ENCODE measurements at regions not wholly inside any gene's neighbourhood (a gene's known extent, or its start where the extent isn't known, plus 50 kb on each side); places are given as distances from the start of the nearest gene placed in this dataset.

GRCh38 chr12:65529771-65530435, 251.4 kb downstream of the MSRB3 start:
- no peak overlapping the region for H3K27ac ChIP-seq

GRCh38 chr12:65532162-65532561, 253.7 kb downstream of the MSRB3 start:
- Histone ChIP-seq H3K4me2 (peak overlapping the region; percentile 70), H3K9ac (no peak overlapping the region), H3K27me3 (no peaks in the 10 kb centered on the region), H3K4me1 (peaks cover 56% of the 10 kb centered on the region), H4K20me1 (no peaks in the 10 kb centered on the region), H3K36me3 (no peaks in the 10 kb centered on the region), H3K27ac (peak overlapping the region; percentile 40; the same call in 1 of the 2 replicates), H3K9me3 (peaks cover 14% of the 10 kb centered on the region; the same call in 1 of the 2 replicates), H3K4me3 (no peak overlapping the region)
- TF ChIP-seq Cebpa-rat (IDR thresholded peaks at IDR 0.05): no peak

More at GRCh38 chr12:65529771-65530435, 251.4 kb downstream of the MSRB3 start:
- H3K4me2 ChIP-seq: no peak overlapping the region
- peaks cover 34% of the 10 kb centered on the region for H3K4me1 ChIP-seq
- H3K9ac ChIP-seq: no peak overlapping the region
- H3K27me3 ChIP-seq: no peaks in the 10 kb centered on the region
- H3K36me3 ChIP-seq: no peaks in the 10 kb centered on the region
- no peak overlapping the region for H3K4me3 ChIP-seq
- H4K20me1 ChIP-seq: no peaks in the 10 kb centered on the region
- TF ChIP-seq Cebpa-rat (IDR thresholded peaks at IDR 0.05): no peak
- H3K9me3 ChIP-seq: peaks cover 14% of the 10 kb centered on the region; the same call in 1 of the 2 replicates

GRCh38 chr12:65532764-65533163, 254.3 kb downstream of the MSRB3 start:
- Histone ChIP-seq H3K9ac (no peak overlapping the region), H3K27me3 (no peaks in the 10 kb centered on the region), H3K4me1 (peaks cover 62% of the 10 kb centered on the region), H3K4me2 (peak overlapping the region; percentile 70), H3K4me3 (no peak overlapping the region), H3K27ac (peak overlapping the region; percentile 40; the same call in 1 of the 2 replicates), H3K36me3 (no peaks in the 10 kb centered on the region), H3K9me3 (peaks cover 15% of the 10 kb centered on the region), H4K20me1 (no peaks in the 10 kb centered on the region)
- TF ChIP-seq Cebpa-rat (IDR thresholded peaks at IDR 0.05): no peak

GRCh38 chr12:65533177-65533883, 254.8 kb downstream of the MSRB3 start:
- Histone ChIP-seq H3K4me3 (no peak overlapping the region), H3K36me3 (no peaks in the 10 kb centered on the region), H3K9ac (no peak overlapping the region; the same call in 1 of the 2 replicates), H4K20me1 (no peaks in the 10 kb centered on the region), H3K4me2 (peak overlapping the region; percentile 70), H3K27ac (peak overlapping the region; percentile 40; the same call in 1 of the 2 replicates), H3K4me1 (peaks cover 68% of the 10 kb centered on the region), H3K27me3 (no peaks in the 10 kb centered on the region), H3K9me3 (peaks cover 19% of the 10 kb centered on the region)
- no peak for TF ChIP-seq Cebpa-rat (IDR thresholded peaks at IDR 0.05)

GRCh38 chr12:65534238-65534841, 255.9 kb downstream of the MSRB3 start:
- no peaks in the 10 kb centered on the region for H3K27me3 ChIP-seq
- no peak for TF ChIP-seq Cebpa-rat (IDR thresholded peaks at IDR 0.05)
- peaks cover 68% of the 10 kb centered on the region for H3K4me1 ChIP-seq
- H3K36me3 ChIP-seq: no peaks in the 10 kb centered on the region
- peak overlapping the region; percentile 70 for H3K4me2 ChIP-seq
- no peak overlapping the region for H3K4me3 ChIP-seq
- H3K9me3 ChIP-seq: peaks cover 24% of the 10 kb centered on the region
- H3K27ac ChIP-seq: peak overlapping the region; percentile 40; the same call in 1 of the 2 replicates
- H3K9ac ChIP-seq: peak overlapping the region; percentile 1; the same call in 1 of the 2 replicates
- no peaks in the 10 kb centered on the region for H4K20me1 ChIP-seq

GRCh38 chr12:65535946-65536345, 257.5 kb downstream of the MSRB3 start:
- H3K4me2 ChIP-seq: peak overlapping the region; percentile 70
- H3K36me3 ChIP-seq: no peaks in the 10 kb centered on the region
- H3K27me3 ChIP-seq: no peaks in the 10 kb centered on the region
- peak overlapping the region; percentile 4; the same call in 1 of the 2 replicates for H3K27ac ChIP-seq
- H3K9ac ChIP-seq: no peak overlapping the region
- H3K4me1 ChIP-seq: peaks cover 68% of the 10 kb centered on the region
- H3K4me3 ChIP-seq: no peak overlapping the region
- H3K9me3 ChIP-seq: peaks cover 28% of the 10 kb centered on the region
- no peak for TF ChIP-seq Cebpa-rat (IDR thresholded peaks at IDR 0.05)
- H4K20me1 ChIP-seq: no peaks in the 10 kb centered on the region

GRCh38 chr12:65536351-65536750, 257.9 kb downstream of the MSRB3 start:
- no peaks in the 10 kb centered on the region for H3K27me3 ChIP-seq
- H4K20me1 ChIP-seq: no peaks in the 10 kb centered on the region
- no peak overlapping the region for H3K9ac ChIP-seq
- no peaks in the 10 kb centered on the region for H3K36me3 ChIP-seq
- H3K27ac ChIP-seq: 0 out of 2 replicates have a peak overlapping the region, but pooled peaks have one; percentile 4
- H3K4me2 ChIP-seq: peak overlapping the region; percentile 70
- H3K4me1 ChIP-seq: peaks cover 68% of the 10 kb centered on the region
- no peak for TF ChIP-seq Cebpa-rat (IDR thresholded peaks at IDR 0.05)
- H3K9me3 ChIP-seq: peaks cover 32% of the 10 kb centered on the region
- H3K4me3 ChIP-seq: no peak overlapping the region

GRCh38 chr12:65536876-65537681, 258.6 kb downstream of the MSRB3 start:
- H3K27me3 ChIP-seq: no peaks in the 10 kb centered on the region
- no peaks in the 10 kb centered on the region for H3K36me3 ChIP-seq
- TF ChIP-seq Cebpa-rat (IDR thresholded peaks at IDR 0.05): no peak
- peaks cover 62% of the 10 kb centered on the region for H3K4me1 ChIP-seq
- H3K4me2 ChIP-seq: peak overlapping the region; percentile 70
- no peaks in the 10 kb centered on the region for H4K20me1 ChIP-seq
- H3K4me3 ChIP-seq: no peak overlapping the region
- no peak overlapping the region for H3K9ac ChIP-seq
- peaks cover 34% of the 10 kb centered on the region for H3K9me3 ChIP-seq
- 0 out of 2 replicates have a peak overlapping the region, but pooled peaks have one; percentile 4 for H3K27ac ChIP-seq

GRCh38 chr12:65537978-65538377, 259.5 kb downstream of the MSRB3 start:
- H3K4me2 ChIP-seq: peak overlapping the region; percentile 70
- peaks cover 53% of the 10 kb centered on the region for H3K4me1 ChIP-seq
- TF ChIP-seq Cebpa-rat (IDR thresholded peaks at IDR 0.05): no peak
- no peak overlapping the region for H3K27ac ChIP-seq
- no peak overlapping the region for H3K9ac ChIP-seq
- peaks cover 34% of the 10 kb centered on the region for H3K9me3 ChIP-seq
- H3K27me3 ChIP-seq: no peaks in the 10 kb centered on the region
- no peaks in the 10 kb centered on the region for H4K20me1 ChIP-seq
- no peak overlapping the region for H3K4me3 ChIP-seq
- no peaks in the 10 kb centered on the region for H3K36me3 ChIP-seq

Measured in BLaER1 (cell line).